HG03280 (cell line): ENCODE measurements at regions not wholly inside any gene's neighbourhood (a gene's known extent, or its start where the extent isn't known, plus 50 kb on each side); places are given as distances from the start of the nearest gene placed in this dataset.

Experiments
- ATAC-seq: cut with Tn5 transposase; IDR thresholded peaks from one replicate; pipeline ENCODE4 v1.9.1; 2021; ENCODE audit warnings: mild to moderate bottlenecking, moderate library complexity; ENCODE audit not compliant: unreplicated experiment

- no peak for ATAC-seq
These were observed 336.9 kb upstream of the NR3C2 start for GRCh38 chr4:148778980-148779675.

GRCh38 chr4:148776941-148777340 is 334.7 kb upstream of the NR3C2 start:
- ATAC-seq: no peak

GRCh38 chr4:148774134-148774533 is 331.9 kb upstream of the NR3C2 start:
- no peak for ATAC-seq

- no peak for ATAC-seq
These were observed 331.1 kb upstream of the NR3C2 start for GRCh38 chr4:148773313-148773712.

GRCh38 chr4:148770848-148771247 is 328.6 kb upstream of the NR3C2 start:
- no peak for ATAC-seq

- no peak for ATAC-seq
These were observed 328.2 kb upstream of the NR3C2 start for GRCh38 chr4:148770377-148770776.

GRCh38 chr4:148764720-148765119 is 322.5 kb upstream of the NR3C2 start:
- ATAC-seq: no peak

GRCh38 chr4:148757171-148757570 is 315.0 kb upstream of the NR3C2 start:
- ATAC-seq: no peak

- no peak for ATAC-seq
These were observed 307.2 kb upstream of the NR3C2 start for GRCh38 chr4:148749403-148749802.

GRCh38 chr4:148747721-148748268 is 305.6 kb upstream of the NR3C2 start:
- ATAC-seq: no peak

GRCh38 chr4:148740701-148741100 is 298.5 kb upstream of the NR3C2 start:
- ATAC-seq: no peak

- no peak for ATAC-seq
These were observed 295.0 kb upstream of the NR3C2 start for GRCh38 chr4:148737061-148737770.

GRCh38 chr4:148735432-148736155 is 293.4 kb upstream of the NR3C2 start:
- ATAC-seq: no peak

GRCh38 chr4:148730766-148731165 is 288.6 kb upstream of the NR3C2 start:
- ATAC-seq: no peak

GRCh38 chr4:148730082-148730640 is 287.9 kb upstream of the NR3C2 start:
- ATAC-seq: no peak

- no peak for ATAC-seq
These were observed 275.8 kb upstream of the NR3C2 start for GRCh38 chr4:148717988-148718387.

GRCh38 chr4:148716431-148717052 is 274.3 kb upstream of the NR3C2 start:
- no peak for ATAC-seq

GRCh38 chr4:148704291-148704690 is 262.1 kb upstream of the NR3C2 start:
- no peak for ATAC-seq

GRCh38 chr4:148694702-148695101 is 252.5 kb upstream of the NR3C2 start:
- ATAC-seq: no peak

GRCh38 chr4:148693913-148694649 is 251.9 kb upstream of the NR3C2 start:
- ATAC-seq: no peak
